Upper lobe of left lung (tissue), 6 donors: ENCODE measurements at regions not wholly inside any gene's neighbourhood (a gene's known extent, or its start where the extent isn't known, plus 50 kb on each side); places are given as distances from the start of the nearest gene placed in this dataset.
A peak's percentile ranks its signal among the peaks of the same experiment; 100 is the strongest.
"Not testable (repeated sequence)": the region's sequence is repeated elsewhere in the genome, so short reads cannot be mapped to it uniquely, and the experiment has no call there.

ENCODE experiments used
- ATAC-seq, 2 donors: fragments of 200-7000 bp; cut with Tn5 transposase; one replicate each; pipeline ENCODE4 v1.9.1; 2022; ENCODE audit warnings: mild to moderate bottlenecking in 2 of 2, moderate library complexity in 2 of 2; ENCODE audit not compliant: low FRiP score in 2 of 2
- DNase-seq, 2 donors: peaks; one replicate each; pipeline ENCODE4 v3.0.0-alpha.2; 2019 to 2020
- H3K27ac ChIP-seq, 4 donors: fragments of 200-600 bp; sonication (generic); one replicate each; pipeline ENCODE4 v1.5.1; 2016 to 2019
- H3K27me3 ChIP-seq, 4 donors: fragments of 200-600 bp; sonication (generic); one replicate each; pipeline ENCODE4 v1.5.1; 2017 to 2019
- H3K36me3 ChIP-seq, 4 donors: fragments of 200-600 bp; sonication (generic); one replicate each; pipeline ENCODE4 v1.5.1; 2016 to 2019
- H3K4me1 ChIP-seq, 4 donors: fragments of 200-600 bp; sonication (generic); one replicate each; pipeline ENCODE4 v1.5.1; 2018 to 2019
- H3K4me3 ChIP-seq, 4 donors: fragments of 200-600 bp; sonication (generic); one replicate each; pipeline ENCODE4 v1.5.1; 2017 to 2019; ENCODE audit warnings: mild to moderate bottlenecking in 2 of 4, moderate library complexity in 1 of 4
- H3K9me3 ChIP-seq, 4 donors: fragments of 200-600 bp; sonication (generic); one replicate each; pipeline ENCODE4 v1.5.1; 2018 to 2019
- EP300 ChIP-seq, 4 donors: sonication (generic); formaldehyde crosslinking; IDR thresholded peaks; one replicate each; pipeline ENCODE4 v1.5.1; 2017; ENCODE audit warnings: antibody characterized with exemption in 4 of 4, control low read depth in 2 of 4
- POLR2A ChIP-seq, 4 donors: fragments of 450-650 bp; IDR thresholded peaks; one replicate each; pipeline ENCODE4 v1.5.1; 2016 to 2017; ENCODE audit warnings: antibody characterized with exemption in 4 of 4, mild to moderate bottlenecking in 2 of 4
- POLR2AphosphoS5 ChIP-seq, 2 donors: sonication (generic); formaldehyde crosslinking; IDR thresholded peaks; one replicate each; pipeline ENCODE4 v1.5.1; 2017; ENCODE audit warnings: antibody characterized with exemption in 2 of 2
- WGBS, 2 donors: methylation state at CpG; one replicate each; pipeline ENCODE4 v1.1.5; 2017 to 2018; 5-methylcytosine and 5-hydroxymethylcytosine counted together
- TF ChIP-seq, protein P1 (sequence below), 6 experiments: fragments of 450-650 bp in 4 of 6; fragments of 200-600 bp in 2 of 6; sonication (generic) in 2 of 6; IDR thresholded peaks; one replicate each; pipeline ENCODE4 v1.5.1; 2016 to 2019; ENCODE audit warnings: antibody characterized with exemption in 6 of 6
- donor health status: DM: no; HTN: no; CAD: no; lungs with moderate emphysema.
- donor health status: DM: no; HTN: yes; CAD: no; lungs with severe emphysema.

DNA sequence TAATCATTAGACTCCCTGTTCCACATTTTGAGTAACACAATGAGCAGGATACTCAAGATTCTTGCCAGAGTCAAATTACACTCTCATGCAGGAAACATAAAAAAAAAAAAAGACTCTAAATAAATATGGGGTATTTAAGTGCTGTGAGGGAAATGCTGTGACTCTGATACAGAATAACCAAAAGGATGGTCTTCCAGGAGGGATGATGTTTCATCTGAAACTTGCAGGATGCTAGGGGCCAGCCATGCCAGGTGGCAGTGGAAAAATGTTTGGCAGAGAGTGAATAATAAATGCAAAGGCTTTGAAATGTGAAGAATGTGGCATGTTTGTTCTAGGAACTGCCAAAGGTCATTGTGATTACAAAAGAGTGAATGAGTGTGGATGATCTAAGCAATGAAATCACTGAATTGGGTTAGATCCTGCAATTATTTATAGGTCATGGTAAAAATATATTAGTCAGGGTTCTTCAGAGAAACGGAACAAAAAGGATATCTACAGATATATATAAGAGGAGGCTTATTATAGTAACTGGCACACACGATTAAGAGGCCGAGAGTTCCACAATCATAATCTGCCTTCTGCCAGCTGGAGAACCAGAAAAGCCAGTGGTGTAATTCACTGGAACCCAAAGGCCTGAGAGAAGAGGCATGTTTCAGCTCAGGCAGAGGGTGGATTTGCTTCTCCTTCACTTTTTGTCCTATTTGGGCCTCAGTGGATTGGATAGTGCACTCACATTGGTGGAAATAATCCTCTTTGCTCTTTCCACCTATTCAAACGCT, 1832.8 kb upstream of the MIR17HG start:
- 45 to 54% methylated on average over 4 of the region's 4 CpGs for WGBS, 2 donors
- no peak overlapping the region for H3K4me3 ChIP-seq
- peak in 1 of 2 donors; percentile 27 for DNase-seq
- H3K27me3 ChIP-seq, result no peaks in the 10 kb centered on the region
- H3K9me3 ChIP-seq, result no peaks in the 10 kb centered on the region
- H3K4me1 ChIP-seq, result peaks cover 0 to 6% (median 3%) of the 10 kb centered on the region in 4 donors
- peak overlapping the region in 3 of 4 donors; percentile 20 to 64 (median 23) for H3K27ac ChIP-seq
- peak in 1 of 2 donors; percentile 45 for ATAC-seq
- no peaks in the 10 kb centered on the region for H3K36me3 ChIP-seq
- TF ChIP-seq, protein P1, sequence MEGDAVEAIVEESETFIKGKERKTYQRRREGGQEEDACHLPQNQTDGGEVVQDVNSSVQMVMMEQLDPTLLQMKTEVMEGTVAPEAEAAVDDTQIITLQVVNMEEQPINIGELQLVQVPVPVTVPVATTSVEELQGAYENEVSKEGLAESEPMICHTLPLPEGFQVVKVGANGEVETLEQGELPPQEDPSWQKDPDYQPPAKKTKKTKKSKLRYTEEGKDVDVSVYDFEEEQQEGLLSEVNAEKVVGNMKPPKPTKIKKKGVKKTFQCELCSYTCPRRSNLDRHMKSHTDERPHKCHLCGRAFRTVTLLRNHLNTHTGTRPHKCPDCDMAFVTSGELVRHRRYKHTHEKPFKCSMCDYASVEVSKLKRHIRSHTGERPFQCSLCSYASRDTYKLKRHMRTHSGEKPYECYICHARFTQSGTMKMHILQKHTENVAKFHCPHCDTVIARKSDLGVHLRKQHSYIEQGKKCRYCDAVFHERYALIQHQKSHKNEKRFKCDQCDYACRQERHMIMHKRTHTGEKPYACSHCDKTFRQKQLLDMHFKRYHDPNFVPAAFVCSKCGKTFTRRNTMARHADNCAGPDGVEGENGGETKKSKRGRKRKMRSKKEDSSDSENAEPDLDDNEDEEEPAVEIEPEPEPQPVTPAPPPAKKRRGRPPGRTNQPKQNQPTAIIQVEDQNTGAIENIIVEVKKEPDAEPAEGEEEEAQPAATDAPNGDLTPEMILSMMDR (IDR thresholded peaks at IDR 0.05), result no peak
- TF ChIP-seq POLR2A (IDR thresholded peaks at IDR 0.05) (no peak), POLR2AphosphoS5 (IDR thresholded peaks at IDR 0.05) (no peak), EP300 (IDR thresholded peaks at IDR 0.05) (no peak)

- Histone ChIP-seq H3K36me3 (no peaks in the 10 kb centered on the region), H3K4me1 (peaks cover 0 to 6% (median 3%) of the 10 kb centered on the region in 4 donors), H3K4me3 (no peak overlapping the region), H3K9me3 (no peaks in the 10 kb centered on the region), H3K27ac (no peak overlapping the region), H3K27me3 (no peaks in the 10 kb centered on the region)
- ATAC-seq (no peak), DNase-seq (no peak)
- TF ChIP-seq POLR2A (IDR thresholded peaks at IDR 0.05) (no peak), EP300 (IDR thresholded peaks at IDR 0.05) (no peak), POLR2AphosphoS5 (IDR thresholded peaks at IDR 0.05) (no peak)
- TF ChIP-seq, protein P1 (IDR thresholded peaks at IDR 0.05), result no peak
- WGBS, 2 donors, result 93 to 94% methylated on average over 1 of the region's 1 CpG
Measured at GRCh38 chr13:89515948-89516347, 1831.5 kb upstream of the MIR17HG start.

DNA sequence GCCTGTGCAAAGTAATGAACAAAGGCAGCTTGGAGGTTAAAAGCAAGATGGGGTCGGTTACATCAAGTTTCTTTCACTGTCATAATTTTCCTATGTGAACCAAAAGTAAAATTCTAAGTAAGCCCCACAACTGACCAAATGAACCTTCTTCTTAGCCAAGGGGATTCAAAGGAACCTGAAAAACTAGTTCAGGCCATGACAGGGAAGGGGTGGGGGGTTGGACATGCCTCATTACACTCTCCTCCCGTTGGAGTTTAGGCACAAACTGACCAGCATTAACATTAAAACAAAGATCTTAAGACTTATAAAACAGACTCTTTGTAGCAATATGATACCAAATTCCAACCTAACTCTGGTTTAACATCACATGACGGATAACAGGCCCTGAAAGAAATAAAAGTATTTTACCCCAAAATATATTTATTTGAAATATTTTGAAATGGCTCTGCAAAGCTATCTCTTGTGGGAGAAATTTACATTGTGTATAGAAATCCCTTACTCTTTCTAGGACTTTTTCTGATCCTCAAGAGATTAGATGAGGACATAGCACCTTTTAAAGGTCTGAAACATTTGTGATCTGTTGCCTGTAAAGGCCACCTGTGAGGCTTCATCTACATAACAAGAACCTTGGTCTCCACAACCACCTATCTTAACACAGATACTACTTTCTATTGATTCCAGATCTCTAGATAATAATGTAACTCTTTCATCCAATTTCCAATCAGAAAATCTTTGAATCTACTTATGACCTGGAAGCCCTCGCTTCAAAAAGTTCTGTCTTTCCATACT, 1829.0 kb upstream of the MIR17HG start:
- Histone ChIP-seq H3K4me1 (peaks cover 0 to 6% (median 3%) of the 10 kb centered on the region in 4 donors), H3K27me3 (no peaks in the 10 kb centered on the region), H3K36me3 (no peaks in the 10 kb centered on the region), H3K9me3 (no peaks in the 10 kb centered on the region), H3K27ac (no peak overlapping the region), H3K4me3 (no peak overlapping the region)
- ATAC-seq (no peak), DNase-seq (no peak)
- TF ChIP-seq POLR2A (IDR thresholded peaks at IDR 0.05) (no peak), EP300 (IDR thresholded peaks at IDR 0.05) (no peak), POLR2AphosphoS5 (IDR thresholded peaks at IDR 0.05) (no peak)
- 79 to 80% methylated on average over 4 of the region's 4 CpGs for WGBS, 2 donors

GRCh38 chr13:89520468-89520867, 1827.0 kb upstream of the MIR17HG start:
- DNase-seq (no peak), ATAC-seq (no peak)
- peaks cover 0 to under 1% (median 0%) of the 10 kb centered on the region in 4 donors for H3K4me1 ChIP-seq
- TF ChIP-seq POLR2A (IDR thresholded peaks at IDR 0.05), result no peak
- TF ChIP-seq, protein P1 (IDR thresholded peaks at IDR 0.05), result no peak
- no peak for TF ChIP-seq POLR2AphosphoS5 (IDR thresholded peaks at IDR 0.05)
- H3K4me3 ChIP-seq, result no peak overlapping the region
- H3K27me3 ChIP-seq, result no peaks in the 10 kb centered on the region
- no peak overlapping the region for H3K27ac ChIP-seq
- no peaks in the 10 kb centered on the region for H3K9me3 ChIP-seq
- no peaks in the 10 kb centered on the region for H3K36me3 ChIP-seq

- not testable (repeated sequence) for H3K36me3 ChIP-seq, H3K4me1 ChIP-seq, H3K27ac ChIP-seq, H3K4me3 ChIP-seq, DNase-seq, H3K27me3 ChIP-seq, H3K9me3 ChIP-seq, ATAC-seq
- WGBS, 2 donors, result 72 to 83% methylated on average over 2 of the region's 2 CpGs
Measured at GRCh38 chr13:89521672-89522071, 1825.8 kb upstream of the MIR17HG start.
